ENCODE measurements at regions not wholly inside any gene's neighbourhood (a gene's known extent, or its start where the extent isn't known, plus 50 kb on each side); places are given as distances from the start of the nearest gene placed in this dataset.

DNA sequence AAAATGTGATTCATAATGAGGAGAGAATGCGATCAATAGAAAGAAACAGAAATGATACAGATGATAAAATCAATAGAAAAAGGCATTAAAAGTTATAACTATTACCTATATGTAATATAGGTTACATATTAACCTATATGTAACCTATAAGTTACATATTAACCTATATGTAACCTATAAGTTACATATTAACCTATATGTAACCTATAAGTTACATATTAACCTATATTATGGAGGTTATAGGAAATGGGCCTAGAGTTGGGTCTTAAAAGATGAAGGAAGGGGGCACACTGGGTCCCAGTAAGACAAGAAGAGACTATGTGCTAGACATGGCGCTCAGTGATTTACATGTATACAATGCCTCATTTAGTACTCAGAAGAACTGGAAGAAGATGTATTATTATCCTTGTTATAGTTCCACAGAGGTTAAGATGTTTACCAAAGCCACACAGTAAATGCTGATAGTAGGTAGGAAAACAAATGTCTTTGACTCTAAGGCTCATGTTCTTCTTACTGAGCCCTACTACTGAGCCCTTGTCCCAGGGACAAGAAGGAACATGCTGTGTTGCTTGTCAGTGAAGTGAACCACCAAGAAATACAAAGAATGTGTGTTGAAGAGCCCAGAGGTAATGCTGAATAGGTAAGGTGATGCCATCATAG lies 444.6 kb upstream of the PLXNA2 start:
- in situ Hi-C loops (cut with MboI; ENCODE audit: low pct_ligation_motif_present in 1 of 4, low pct_unique_long_range_greater_than_20kb in 1 of 4, low sequenced_read_pairs in 3 of 4), result no loop called here
- H3K36me3 ChIP-seq, result no peaks in the 10 kb centered on the region
- intact Hi-C loops (cut with DNase I; ENCODE audit: low total_unique reads), result no loop called here
- 69 to 72% methylated on average over 2 of the region's 2 CpGs for WGBS, 2 donors (ENCODE audit: low coverage in 1 of 2)
- no peaks in the 10 kb centered on the region for H3K9me3 ChIP-seq
- no peak overlapping the region for H3K27ac ChIP-seq
- peaks cover 0 to 8% (median 3%) of the 10 kb centered on the region in 4 donors for H3K4me1 ChIP-seq
- no peaks in the 10 kb centered on the region for H3K27me3 ChIP-seq
- TF ChIP-seq, protein P1, sequence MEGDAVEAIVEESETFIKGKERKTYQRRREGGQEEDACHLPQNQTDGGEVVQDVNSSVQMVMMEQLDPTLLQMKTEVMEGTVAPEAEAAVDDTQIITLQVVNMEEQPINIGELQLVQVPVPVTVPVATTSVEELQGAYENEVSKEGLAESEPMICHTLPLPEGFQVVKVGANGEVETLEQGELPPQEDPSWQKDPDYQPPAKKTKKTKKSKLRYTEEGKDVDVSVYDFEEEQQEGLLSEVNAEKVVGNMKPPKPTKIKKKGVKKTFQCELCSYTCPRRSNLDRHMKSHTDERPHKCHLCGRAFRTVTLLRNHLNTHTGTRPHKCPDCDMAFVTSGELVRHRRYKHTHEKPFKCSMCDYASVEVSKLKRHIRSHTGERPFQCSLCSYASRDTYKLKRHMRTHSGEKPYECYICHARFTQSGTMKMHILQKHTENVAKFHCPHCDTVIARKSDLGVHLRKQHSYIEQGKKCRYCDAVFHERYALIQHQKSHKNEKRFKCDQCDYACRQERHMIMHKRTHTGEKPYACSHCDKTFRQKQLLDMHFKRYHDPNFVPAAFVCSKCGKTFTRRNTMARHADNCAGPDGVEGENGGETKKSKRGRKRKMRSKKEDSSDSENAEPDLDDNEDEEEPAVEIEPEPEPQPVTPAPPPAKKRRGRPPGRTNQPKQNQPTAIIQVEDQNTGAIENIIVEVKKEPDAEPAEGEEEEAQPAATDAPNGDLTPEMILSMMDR (IDR thresholded peaks at IDR 0.05), result no peak
- TF ChIP-seq POLR2A (IDR thresholded peaks at IDR 0.05) (no peak), POLR2AphosphoS5 (IDR thresholded peaks at IDR 0.05) (no peak), EP300 (IDR thresholded peaks at IDR 0.05; ENCODE audit: low read depth) (no peak)
- no peak overlapping the region for H3K4me3 ChIP-seq
- DNase-seq, result no peak

DNA sequence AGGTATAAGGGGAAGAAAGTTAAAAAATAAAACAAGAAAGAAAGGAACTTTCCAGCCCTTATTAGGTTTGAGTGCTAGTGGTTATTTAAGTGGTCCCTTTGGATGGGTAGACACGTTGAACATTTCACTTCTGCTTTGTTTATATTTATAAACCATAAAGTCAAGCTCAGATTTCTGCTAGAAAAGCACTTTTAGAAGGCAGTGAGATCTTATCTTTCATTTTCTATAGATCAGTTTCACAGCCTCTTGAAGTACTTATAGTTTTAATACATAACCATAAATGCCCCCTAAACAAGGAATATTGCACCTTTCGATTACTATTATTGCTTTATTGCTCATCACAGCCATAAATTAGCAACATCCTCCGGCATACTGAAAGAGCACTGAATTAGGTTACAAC lies 446.8 kb upstream of the PLXNA2 start:
- no peaks in the 10 kb centered on the region for H3K36me3 ChIP-seq
- TF ChIP-seq POLR2AphosphoS5 (IDR thresholded peaks at IDR 0.05) (no peak), POLR2A (IDR thresholded peaks at IDR 0.05) (no peak), EP300 (IDR thresholded peaks at IDR 0.05; ENCODE audit: low read depth) (no peak)
- TF ChIP-seq, protein P1 (IDR thresholded peaks at IDR 0.05), result no peak
- no peaks in the 10 kb centered on the region for H3K27me3 ChIP-seq
- no peaks in the 10 kb centered on the region for H3K9me3 ChIP-seq
- H3K4me1 ChIP-seq, result peaks cover 0 to 8% (median 3%) of the 10 kb centered on the region in 4 donors
- intact Hi-C loops (cut with DNase I; ENCODE audit: low total_unique reads) (no loop called here), in situ Hi-C loops (cut with MboI; ENCODE audit: low pct_ligation_motif_present in 1 of 4, low pct_unique_long_range_greater_than_20kb in 1 of 4, low sequenced_read_pairs in 3 of 4) (no loop called here)
- H3K27ac ChIP-seq, result no peak overlapping the region
- 26 to 29% methylated on average over 3 of the region's 3 CpGs for WGBS, 2 donors (ENCODE audit: low coverage in 1 of 2)
- DNase-seq, result no peak
- no peak overlapping the region for H3K4me3 ChIP-seq

DNA sequence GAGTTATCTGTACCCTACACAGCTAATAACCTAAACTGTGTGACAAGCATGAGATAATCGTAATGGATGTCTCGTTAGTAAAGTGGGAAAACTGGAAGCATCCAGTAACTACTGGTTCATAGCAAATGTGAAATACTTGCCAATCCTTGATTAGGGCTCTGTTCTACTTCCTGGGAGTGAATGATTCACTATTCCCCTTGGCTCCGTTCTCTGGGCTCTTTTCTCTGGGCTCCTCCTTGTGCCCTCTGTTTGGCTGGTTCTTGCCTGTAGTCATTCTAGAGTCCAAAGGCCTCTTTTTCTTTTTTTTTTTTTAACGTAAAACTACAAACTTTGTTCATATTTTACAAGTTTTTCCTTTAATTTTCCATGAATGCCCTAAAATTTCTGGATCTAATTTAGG lies 465.8 kb upstream of the PLXNA2 start:
- Histone ChIP-seq H3K27ac (no peak overlapping the region), H3K4me3 (no peak overlapping the region)
- in situ Hi-C loops (cut with MboI; ENCODE audit: low pct_ligation_motif_present in 1 of 4, low pct_unique_long_range_greater_than_20kb in 1 of 4, low sequenced_read_pairs in 3 of 4), result no loop called here

DNA sequence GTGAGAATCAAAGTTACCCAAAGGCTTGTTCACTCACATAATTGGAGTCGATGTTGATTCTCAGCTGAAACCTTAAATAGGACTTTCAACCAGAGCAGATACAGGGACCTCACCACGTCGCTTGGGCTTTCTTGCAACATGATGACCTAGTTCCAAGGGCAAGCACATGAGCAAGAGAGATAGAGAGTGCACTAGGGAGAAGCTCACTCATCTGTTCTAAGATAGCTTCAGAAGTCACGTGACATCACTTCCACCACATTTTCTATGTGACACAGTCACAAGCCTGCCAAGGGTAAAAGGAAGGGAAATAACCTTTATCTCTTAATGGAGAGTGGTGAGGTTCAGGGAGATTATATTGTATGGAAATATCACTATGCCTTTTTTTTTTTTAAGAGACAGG lies 470.1 kb upstream of the PLXNA2 start:
- Histone ChIP-seq H3K27ac (no peak overlapping the region), H3K4me3 (no peak overlapping the region), H3K9me3 (no peaks in the 10 kb centered on the region), H3K27me3 (no peaks in the 10 kb centered on the region), H3K4me1 (no peaks in the 10 kb centered on the region), H3K36me3 (no peaks in the 10 kb centered on the region)
- intact Hi-C loops (cut with DNase I; ENCODE audit: low total_unique reads) (no loop called here), in situ Hi-C loops (cut with MboI; ENCODE audit: low pct_ligation_motif_present in 1 of 4, low pct_unique_long_range_greater_than_20kb in 1 of 4, low sequenced_read_pairs in 3 of 4) (no loop called here)
- no peak for DNase-seq
- TF ChIP-seq EP300 (IDR thresholded peaks at IDR 0.05; ENCODE audit: low read depth), result no peak
- no peak for TF ChIP-seq POLR2A (IDR thresholded peaks at IDR 0.05)
- no peak for TF ChIP-seq POLR2AphosphoS5 (IDR thresholded peaks at IDR 0.05)
- TF ChIP-seq, protein P1 (IDR thresholded peaks at IDR 0.05), result no peak
- 83 to 84% methylated on average over 2 to 4 of the region's 4 CpGs for WGBS, 2 donors (ENCODE audit: low coverage in 1 of 2)

More for the DNA sequence above, 465.8 kb upstream of the PLXNA2 start:
- H3K4me1 ChIP-seq, result no peaks in the 10 kb centered on the region
- WGBS, 2 donors (ENCODE audit: low coverage in 1 of 2), result 38 to 51% methylated on average over 4 of the region's 4 CpGs
- intact Hi-C loops (cut with DNase I; ENCODE audit: low total_unique reads), result no loop called here
- TF ChIP-seq EP300 (IDR thresholded peaks at IDR 0.05; ENCODE audit: low read depth), result no peak
- TF ChIP-seq POLR2A (IDR thresholded peaks at IDR 0.05), result no peak
- TF ChIP-seq POLR2AphosphoS5 (IDR thresholded peaks at IDR 0.05), result no peak
- TF ChIP-seq, protein P1 (IDR thresholded peaks at IDR 0.05), result no peak
- DNase-seq, result no peak
- H3K27me3 ChIP-seq, result no peaks in the 10 kb centered on the region
- no peaks in the 10 kb centered on the region for H3K36me3 ChIP-seq
- no peaks in the 10 kb centered on the region for H3K9me3 ChIP-seq
